ENCODE measurements at regions not wholly inside any gene's neighbourhood (a gene's known extent, or its start where the extent isn't known, plus 50 kb on each side); places are given as distances from the start of the nearest gene placed in this dataset.

GRCh38 chr22:44438481-44439131, 59.4 kb downstream of the RTL6 start:
- no peaks in the 10 kb centered on the region for H3K4me1 ChIP-seq
- intact Hi-C loops (cut with DNase I), result no loop called here
- H3K27ac ChIP-seq, result no peak overlapping the region
- no peak for TF ChIP-seq CTCF (IDR thresholded peaks at IDR 0.05)
- no peaks in the 10 kb centered on the region for H3K27me3 ChIP-seq
- H3K9me3 ChIP-seq, result no peaks in the 10 kb centered on the region
- H3K4me3 ChIP-seq, result no peak overlapping the region
- DNase-seq (peak; percentile 57), ATAC-seq (no peak)
- no peaks in the 10 kb centered on the region for H3K36me3 ChIP-seq

- Histone ChIP-seq H3K36me3 (no peaks in the 10 kb centered on the region), H3K27me3 (no peaks in the 10 kb centered on the region), H3K4me3 (no peak overlapping the region), H3K4me1 (no peaks in the 10 kb centered on the region), H3K9me3 (no peaks in the 10 kb centered on the region), H3K27ac (no peak overlapping the region)
- peak; percentile 48 for DNase-seq
- intact Hi-C loops (cut with DNase I), result no loop called here
- TF ChIP-seq CTCF (IDR thresholded peaks at IDR 0.05), result no peak
- no peak for ATAC-seq
These were observed 60.0 kb downstream of the RTL6 start for GRCh38 chr22:44438056-44438455.

- H3K36me3 ChIP-seq, result no peaks in the 10 kb centered on the region
- H3K27ac ChIP-seq, result no peak overlapping the region
- intact Hi-C loops (cut with DNase I), result no loop called here
- DNase-seq (peak; percentile 45), ATAC-seq (no peak)
- H3K4me1 ChIP-seq, result no peaks in the 10 kb centered on the region
- no peaks in the 10 kb centered on the region for H3K27me3 ChIP-seq
- TF ChIP-seq CTCF (IDR thresholded peaks at IDR 0.05), result no peak
- H3K4me3 ChIP-seq, result no peak overlapping the region
- H3K9me3 ChIP-seq, result no peaks in the 10 kb centered on the region
These were observed 60.6 kb downstream of the RTL6 start for GRCh38 chr22:44437216-44438055.

- ATAC-seq (no peak), DNase-seq (peak; percentile 32)
- no peaks in the 10 kb centered on the region for H3K27me3 ChIP-seq
- H3K27ac ChIP-seq, result no peak overlapping the region
- intact Hi-C loops (cut with DNase I), result no loop called here
- no peak overlapping the region for H3K4me3 ChIP-seq
- no peak for TF ChIP-seq CTCF (IDR thresholded peaks at IDR 0.05)
- H3K4me1 ChIP-seq, result no peaks in the 10 kb centered on the region
- no peaks in the 10 kb centered on the region for H3K9me3 ChIP-seq
- H3K36me3 ChIP-seq, result no peaks in the 10 kb centered on the region
These were observed 61.3 kb downstream of the RTL6 start for GRCh38 chr22:44436736-44437135.

GRCh38 chr22:44431256-44431655, 66.8 kb downstream of the RTL6 start:
- Histone ChIP-seq H3K4me1 (no peaks in the 10 kb centered on the region), H3K4me3 (no peak overlapping the region), H3K27me3 (no peaks in the 10 kb centered on the region), H3K27ac (no peak overlapping the region), H3K36me3 (no peaks in the 10 kb centered on the region), H3K9me3 (no peaks in the 10 kb centered on the region)
- no peak for ATAC-seq
- intact Hi-C loops (cut with DNase I), result no loop called here
- TF ChIP-seq CTCF (IDR thresholded peaks at IDR 0.05), result no peak
- DNase-seq, result no peak
